Endothelial cell of umbilical vein (primary cell): ENCODE measurements at regions not wholly inside any gene's neighbourhood (a gene's known extent, or its start where the extent isn't known, plus 50 kb on each side); places are given as distances from the start of the nearest gene placed in this dataset.

Experiments used
- BruUV-seq: library from RNA; stranded (reverse); fragments of 400-500 nt; replicated peaks from 2 replicates; lab custom pipeline; 2021; lab: Mats Ljungman, UMichigan
- CTCF ChIA-PET: fragments of 300-600, 350-600 bp; sonication (Branson Sonifier 250); formaldehyde crosslinking; loops from one replicate; lab custom pipeline; 2021; ENCODE audit warnings: antibody characterized with exemption, inconsistent platforms; lab: Charles Lee
- POLR2A ChIA-PET: fragments of 300-600, 350-600 bp; sonication (Branson Sonifier 250); formaldehyde crosslinking; loops from one replicate; lab custom pipeline; 2021; ENCODE audit warnings: antibody characterized with exemption, inconsistent platforms; lab: Charles Lee
- DNase-seq: peaks from one replicate; pipeline ENCODE4 v3.0.0-alpha.2; 2011; ENCODE audit warnings: low read depth, low spot score
- FAIRE-seq: peaks from 2 replicates; lab custom pipeline; 2011; peaks lifted over from hg19 to GRCh38; lab: Jason Lieb, UNC
- H2AFZ ChIP-seq: 2 replicates; pipeline ENCODE4 v1.6.0; 2012; ENCODE audit warnings: low read depth, low read length, control low read depth, inconsistent platforms
- H3K27ac ChIP-seq: 2 replicates; pipeline ENCODE4 v1.5.1; 2011; ENCODE audit warnings: low read depth, mild to moderate bottlenecking, control low read depth, low read length, moderate library complexity; ENCODE audit not compliant: insufficient read depth
- H3K27me3 ChIP-seq, 2 experiments: 2 replicates each; pipeline versions ENCODE4 v1.6.0 to v1.6.1; 2011; ENCODE audit warnings: low read length in 2 of 2, mixed read lengths in 1 of 2; ENCODE audit not compliant: control insufficient read depth in 2 of 2, insufficient read depth in 2 of 2
- H3K36me3 ChIP-seq, 2 experiments: 2 replicates in 1 of 2; 3 replicates in 1 of 2; pipeline ENCODE4 v1.5.1; 2011; ENCODE audit warnings: low read length in 2 of 2, mild to moderate bottlenecking in 1 of 2, moderate library complexity in 1 of 2; ENCODE audit not compliant: control insufficient read depth in 2 of 2, insufficient read depth in 2 of 2; ENCODE audit errors: extremely low read depth in 1 of 2
- H3K4me1 ChIP-seq: 3 replicates; pipeline ENCODE4 v1.5.1; 2011; ENCODE audit warnings: mild to moderate bottlenecking, low read length; ENCODE audit not compliant: control insufficient read depth, insufficient read depth; ENCODE audit errors: extremely low read depth
- H3K4me2 ChIP-seq: 2 replicates; pipeline ENCODE4 v1.6.1; 2011; ENCODE audit warnings: low read length, control low read depth, mixed read lengths; ENCODE audit not compliant: insufficient read depth
- H3K4me3 ChIP-seq, 3 experiments: fragments of 200-600 bp in 1 of 3; sonication (generic), shearing (Covaris generic) in 1 of 3; replicated peaks in 1 of 3; 2 replicates each; pipeline ENCODE4 v1.5.1; 2011 to 2016; ENCODE audit warnings: control low read depth in 3 of 3, low read length in 3 of 3, mild to moderate bottlenecking in 2 of 3, inconsistent platforms in 1 of 3, low read depth in 1 of 3, moderate library complexity in 1 of 3; ENCODE audit not compliant: insufficient read depth in 1 of 3
- H3K79me2 ChIP-seq: 2 replicates; pipeline ENCODE4 v1.6.0; 2012; ENCODE audit warnings: low read length, inconsistent platforms; ENCODE audit not compliant: control insufficient read depth, insufficient read depth
- H3K9ac ChIP-seq: replicated peaks from 2 replicates; pipeline ENCODE3; 2011; ENCODE audit warnings: low read length, control low read depth; ENCODE audit not compliant: insufficient read depth; ENCODE audit errors: extremely low read depth
- H3K9me1 ChIP-seq: replicated peaks from 3 replicates; pipeline ENCODE4 v1.6.0; 2011; ENCODE audit warnings: mild to moderate bottlenecking, low read length; ENCODE audit not compliant: control insufficient read depth, insufficient read depth; ENCODE audit errors: extremely low read depth
- H3K9me3 ChIP-seq: replicated peaks from 2 replicates; pipeline ENCODE4 v1.5.1; 2012; ENCODE audit warnings: low read length, inconsistent platforms; ENCODE audit not compliant: control insufficient read depth, insufficient read depth
- H4K20me1 ChIP-seq: replicated peaks from 2 replicates; pipeline ENCODE3; 2011; ENCODE audit warnings: mild to moderate bottlenecking, low read length; ENCODE audit not compliant: control insufficient read depth, insufficient read depth; ENCODE audit errors: extremely low read depth
- CTCF ChIP-seq, 2 donors: IDR thresholded peaks; 1 replicate in 1 of 2; 2 replicates in 1 of 2; pipeline ENCODE4 v1.5.1; 2011; ENCODE audit warnings: low read length in 2 of 2, mild to moderate bottlenecking in 2 of 2, moderate library complexity in 2 of 2, control low read depth in 1 of 2, inconsistent platforms in 1 of 2, low read depth in 1 of 2; ENCODE audit not compliant: insufficient read depth in 1 of 2; ENCODE audit errors: extremely low read depth in 1 of 2
- EZH2 ChIP-seq: IDR thresholded peaks from 2 replicates; pipeline ENCODE4 v1.6.1; 2012; ENCODE audit warnings: borderline replicate concordance, low read depth, mild to moderate bottlenecking, moderate library complexity, low read length, inconsistent platforms; ENCODE audit not compliant: severe bottlenecking
- FOS ChIP-seq: IDR thresholded peaks from 2 replicates; pipeline ENCODE4 v1.6.1; 2011; ENCODE audit warnings: mild to moderate bottlenecking, low read length, moderate library complexity, borderline replicate concordance; ENCODE audit not compliant: insufficient read depth
- GATA2 ChIP-seq: IDR thresholded peaks from 2 replicates; pipeline ENCODE4 v1.7.0; 2011; ENCODE audit warnings: low read depth, mild to moderate bottlenecking, moderate library complexity, mixed read lengths, low read length; ENCODE audit not compliant: insufficient read length, insufficient read depth
- JUN ChIP-seq: IDR thresholded peaks from 2 replicates; pipeline ENCODE4 v1.6.1; 2011; ENCODE audit warnings: borderline replicate concordance, low read depth; ENCODE audit not compliant: insufficient read length, insufficient read depth
- MAX ChIP-seq: IDR thresholded peaks from 2 replicates; pipeline ENCODE4 v1.6.1; 2011; ENCODE audit not compliant: insufficient read depth, insufficient read length
- MYC ChIP-seq: IDR thresholded peaks from one replicate; pipeline ENCODE4 v1.6.1; 2011; ENCODE audit warnings: mild to moderate bottlenecking, low read depth, low read length
- POLR2A ChIP-seq: IDR thresholded peaks from 2 replicates; pipeline ENCODE4 v1.6.1; 2012; ENCODE audit warnings: low read depth, mild to moderate bottlenecking, control low read depth, low read length
- POLR2AphosphoS5 ChIP-seq: IDR thresholded peaks from 2 replicates; pipeline ENCODE4 v1.6.1; 2012; ENCODE audit warnings: low read depth, mild to moderate bottlenecking, control low read depth, low read length, moderate library complexity; ENCODE audit not compliant: insufficient read depth
- dilution Hi-C: fragments of 300-500 bp; cut with MboI; formaldehyde crosslinking; loops from one replicate; pipeline ENCODE4 v1.15.0; 2019; ENCODE audit warnings: low sequenced_read_pairs; ENCODE audit not compliant: extremely low pct_ligation_motif_present
- intact Hi-C: fragments of 100-400 bp; cut with micrococcal nuclease; formaldehyde crosslinking; loops from one replicate; pipeline ENCODE4 v1.10.0; 2022

- no peaks in the 10 kb centered on the region for H4K20me1 ChIP-seq
- dilution Hi-C loops = no loop called here
- H3K4me2 ChIP-seq = no peak overlapping the region
- H3K9me1 ChIP-seq = no peaks in the 10 kb centered on the region
- intact Hi-C loops = no loop called here
- no peak overlapping the region for H3K9ac ChIP-seq
- FAIRE-seq (no peak), DNase-seq (no peak)
- no peaks in the 10 kb centered on the region for H3K36me3 ChIP-seq
- H3K4me1 ChIP-seq = no peaks in the 10 kb centered on the region
- H3K79me2 ChIP-seq = no peaks in the 10 kb centered on the region
- no peaks in the 10 kb centered on the region for H3K9me3 ChIP-seq
- H3K4me3 ChIP-seq = no peak overlapping the region
- POLR2A ChIA-PET = no interaction called here
- H3K27ac ChIP-seq = no peak overlapping the region
- no TSS peak for BruUV-seq
- no peak for TF ChIP-seq CTCF (IDR thresholded peaks at IDR 0.05; ENCODE audit: extremely low read depth in 1 of 2, insufficient read depth in 1 of 2, low read depth in 1 of 2, low read length in 2 of 2)
- TF ChIP-seq POLR2AphosphoS5 = no peak
- TF ChIP-seq JUN = no peak
- no peak for TF ChIP-seq EZH2
- TF ChIP-seq MYC = no peak
- no peak for TF ChIP-seq POLR2A
- no peak for TF ChIP-seq GATA2
- TF ChIP-seq FOS = no peak
- no peak for TF ChIP-seq MAX
- CTCF ChIA-PET = no interaction called here
- no peak overlapping the region for H2AFZ ChIP-seq
- no peaks in the 10 kb centered on the region for H3K27me3 ChIP-seq
Measured at GRCh38 chr12:84436134-84436533, 476.5 kb downstream of the SLC6A15 start.
